ENCODE measurements at regions not wholly inside any gene's neighbourhood (a gene's known extent, or its start where the extent isn't known, plus 50 kb on each side); places are given as distances from the start of the nearest gene placed in this dataset.

DNA sequence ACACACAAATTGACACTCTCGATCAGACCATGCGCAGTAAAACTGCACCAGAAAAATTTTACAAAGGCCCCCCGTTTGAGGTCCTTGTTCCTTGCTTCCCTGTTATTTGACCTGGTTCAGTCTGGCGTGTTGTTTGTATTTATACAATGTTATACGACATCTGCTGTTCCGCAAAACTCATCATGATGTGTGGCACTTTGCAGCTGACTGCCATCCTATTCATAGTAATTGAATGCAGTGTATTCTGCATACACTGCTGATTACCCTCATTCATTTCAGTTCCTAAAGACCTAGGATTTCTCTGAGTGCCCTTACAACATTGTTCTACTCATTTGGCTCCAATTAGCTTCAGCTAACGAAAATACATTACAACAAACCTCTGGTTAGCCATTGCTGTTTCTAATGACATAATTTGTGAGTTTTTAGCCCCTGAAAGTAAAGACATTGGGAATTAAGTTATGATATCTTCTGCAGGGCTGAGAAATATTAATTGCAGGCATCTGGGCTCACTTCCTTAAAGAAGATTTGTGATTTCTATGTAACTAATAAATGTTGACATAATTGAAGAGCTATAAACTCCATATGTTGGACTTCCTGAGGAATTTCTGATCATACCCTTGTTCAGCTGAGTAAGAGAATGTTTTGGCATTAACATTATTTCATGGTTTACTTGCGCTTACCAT is 75.7 kb downstream of the C3orf38 start:
- Histone ChIP-seq H3K9ac (ENCODE audit: low read length) (no peak overlapping the region), H3K27me3 (ENCODE audit: insufficient read depth, low read depth, low read length) (no peaks in the 10 kb centered on the region), H3K9me2 (ENCODE audit: insufficient read depth, low read length) (no peaks in the 10 kb centered on the region), H3K9me3 (ENCODE audit: low read length) (no peaks in the 10 kb centered on the region), H2AFZ (ENCODE audit: low read depth, low read length) (no peak overlapping the region), H3K4me3 (ENCODE audit: low read length) (no peak overlapping the region), H3K4me2 (ENCODE audit: low read length) (no peak overlapping the region), H3K27ac (ENCODE audit: low read length) (no peak overlapping the region), H4K20me1 (ENCODE audit: insufficient read depth) (no peaks in the 10 kb centered on the region), H3F3A (ENCODE audit: insufficient read depth, low read length, poor library complexity, severe bottlenecking) (no peaks in the 10 kb centered on the region), H3K36me3 (ENCODE audit: insufficient read depth, low read length) (no peaks in the 10 kb centered on the region), H3K79me2 (replicated peaks; ENCODE audit: insufficient read depth, low read length) (no peaks in the 10 kb centered on the region)
- TF ChIP-seq TAF1 (IDR thresholded peaks at IDR 0.05; ENCODE audit: low read depth) (no peak), SMC3 (conservative IDR thresholded peaks at IDR 0.05; ENCODE audit: poor library complexity) (no peak)

GRCh38 chr3:88226910-88227309 is 77.2 kb downstream of the C3orf38 start:
- no peaks in the 10 kb centered on the region for H3K9me3 ChIP-seq (ENCODE audit: low read length)
- no peaks in the 10 kb centered on the region for H3F3A ChIP-seq (ENCODE audit: insufficient read depth, low read length, poor library complexity, severe bottlenecking)
- TF ChIP-seq MXI1 (conservative IDR thresholded peaks at IDR 0.05; ENCODE audit: poor library complexity, severe bottlenecking) (no peak), RAD21 (conservative IDR thresholded peaks at IDR 0.05) (no peak), TAF1 (IDR thresholded peaks at IDR 0.05; ENCODE audit: low read depth) (no peak), EP300 (conservative IDR thresholded peaks at IDR 0.05; ENCODE audit: poor library complexity, severe bottlenecking) (no peak), POLR2AphosphoS5 (IDR thresholded peaks at IDR 0.05) (no peak), REST (IDR thresholded peaks at IDR 0.05; ENCODE audit: borderline replicate concordance) (no peak), SMC3 (conservative IDR thresholded peaks at IDR 0.05; ENCODE audit: poor library complexity) (no peak), EZH2 (IDR thresholded peaks at IDR 0.05; ENCODE audit: borderline replicate concordance, insufficient read depth, low read length, poor library complexity, severe bottlenecking) (no peak)
- TF ChIP-seq, protein P1, sequence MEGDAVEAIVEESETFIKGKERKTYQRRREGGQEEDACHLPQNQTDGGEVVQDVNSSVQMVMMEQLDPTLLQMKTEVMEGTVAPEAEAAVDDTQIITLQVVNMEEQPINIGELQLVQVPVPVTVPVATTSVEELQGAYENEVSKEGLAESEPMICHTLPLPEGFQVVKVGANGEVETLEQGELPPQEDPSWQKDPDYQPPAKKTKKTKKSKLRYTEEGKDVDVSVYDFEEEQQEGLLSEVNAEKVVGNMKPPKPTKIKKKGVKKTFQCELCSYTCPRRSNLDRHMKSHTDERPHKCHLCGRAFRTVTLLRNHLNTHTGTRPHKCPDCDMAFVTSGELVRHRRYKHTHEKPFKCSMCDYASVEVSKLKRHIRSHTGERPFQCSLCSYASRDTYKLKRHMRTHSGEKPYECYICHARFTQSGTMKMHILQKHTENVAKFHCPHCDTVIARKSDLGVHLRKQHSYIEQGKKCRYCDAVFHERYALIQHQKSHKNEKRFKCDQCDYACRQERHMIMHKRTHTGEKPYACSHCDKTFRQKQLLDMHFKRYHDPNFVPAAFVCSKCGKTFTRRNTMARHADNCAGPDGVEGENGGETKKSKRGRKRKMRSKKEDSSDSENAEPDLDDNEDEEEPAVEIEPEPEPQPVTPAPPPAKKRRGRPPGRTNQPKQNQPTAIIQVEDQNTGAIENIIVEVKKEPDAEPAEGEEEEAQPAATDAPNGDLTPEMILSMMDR (IDR thresholded peaks at IDR 0.05; ENCODE audit: poor library complexity, severe bottlenecking): no peak
- H3K27ac ChIP-seq (ENCODE audit: low read length): no peak overlapping the region
- H3K4me2 ChIP-seq (ENCODE audit: low read length): no peak overlapping the region
- no peaks in the 10 kb centered on the region for H4K20me1 ChIP-seq (ENCODE audit: insufficient read depth)
- no peaks in the 10 kb centered on the region for H3K27me3 ChIP-seq (ENCODE audit: insufficient read depth, low read depth, low read length)
- H3K9me2 ChIP-seq (ENCODE audit: insufficient read depth, low read length): no peaks in the 10 kb centered on the region
- no peak overlapping the region for H2AFZ ChIP-seq (ENCODE audit: low read depth, low read length)
- H3K4me3 ChIP-seq (ENCODE audit: low read length): no peak overlapping the region
- no peaks in the 10 kb centered on the region for H3K36me3 ChIP-seq (ENCODE audit: insufficient read depth, low read length)
- H3K79me2 ChIP-seq (replicated peaks; ENCODE audit: insufficient read depth, low read length): no peaks in the 10 kb centered on the region
- no peak overlapping the region for H3K9ac ChIP-seq (ENCODE audit: low read length)

Measured in neural cell (in vitro differentiated cells).